T follicular helper cell (primary cell): ENCODE measurements at regions not wholly inside any gene's neighbourhood (a gene's known extent, or its start where the extent isn't known, plus 50 kb on each side); places are given as distances from the start of the nearest gene placed in this dataset.
"Not testable (repeated sequence)": the region's sequence is repeated elsewhere in the genome, so short reads cannot be mapped to it uniquely, and the experiment has no call there.

Experiments used
- DNase-seq: peaks from one replicate; pipeline ENCODE4 v3.0.0-alpha.2; 2020; ENCODE audit warnings: low read depth

DNA sequence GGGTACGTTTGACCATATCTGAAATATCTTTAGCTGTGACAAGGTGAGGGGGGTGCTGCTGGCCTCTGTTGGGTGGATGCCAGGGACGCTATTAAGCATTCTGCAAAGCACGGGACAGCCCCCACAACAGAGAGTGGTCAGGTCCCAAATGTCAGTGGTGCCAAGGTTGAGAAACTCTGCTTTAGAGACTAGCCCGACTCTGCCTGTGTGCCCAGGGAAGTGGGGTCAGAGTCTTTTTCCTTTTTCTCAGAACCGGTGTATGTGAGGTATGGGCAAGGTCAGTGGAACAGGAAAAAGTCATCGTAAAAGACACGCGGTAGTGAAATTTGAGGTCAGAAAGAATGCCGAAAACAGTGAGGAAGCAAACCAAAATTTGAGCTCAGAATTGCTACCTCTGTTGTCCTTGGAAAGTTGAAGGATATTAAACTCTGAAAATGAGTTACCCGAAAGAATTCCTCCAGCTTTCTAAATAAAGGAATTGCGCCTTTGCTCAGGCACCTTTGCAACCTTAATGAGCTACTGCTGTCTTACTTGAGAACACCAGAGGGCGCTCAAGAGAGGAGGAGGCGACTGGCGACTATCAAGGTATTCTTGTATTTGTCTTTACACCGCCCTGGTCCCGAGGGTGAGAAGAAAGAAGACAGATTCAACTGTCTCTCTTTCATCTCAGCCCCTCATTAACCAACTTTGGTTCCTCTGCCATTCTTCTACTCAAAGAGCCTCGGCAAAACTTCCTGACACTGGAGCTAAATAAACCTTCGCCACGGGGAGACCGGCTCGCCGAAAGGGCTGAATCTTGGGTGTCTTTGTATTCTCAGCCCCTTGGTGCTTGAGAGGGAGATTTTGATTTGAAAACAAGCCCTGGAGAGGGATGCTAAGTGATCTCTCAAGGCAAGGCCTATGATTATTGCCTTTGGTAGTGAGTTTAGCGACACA, 85.4 kb upstream of the OLIG2 start:
- no peak for DNase-seq

DNA sequence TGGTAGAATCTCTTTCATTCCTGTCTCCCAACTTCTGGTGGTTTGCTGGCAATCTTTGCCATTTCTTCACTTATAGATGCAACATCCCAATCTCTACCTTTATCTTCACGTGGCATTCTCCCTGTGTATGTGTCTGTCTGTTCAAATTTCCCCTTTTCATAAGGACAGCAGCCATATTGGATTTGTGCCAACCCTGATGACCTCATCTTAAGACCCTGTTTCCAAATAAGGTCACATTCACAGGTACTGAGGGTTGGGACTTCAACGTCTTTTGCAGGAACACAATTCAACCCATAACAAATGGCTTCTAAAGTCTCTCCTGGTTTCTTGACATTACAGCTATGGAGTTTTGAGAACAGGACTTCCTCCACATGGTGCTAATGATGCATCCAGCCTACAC, 84.5 kb upstream of the OLIG2 start:
- DNase-seq = no peak

DNA sequence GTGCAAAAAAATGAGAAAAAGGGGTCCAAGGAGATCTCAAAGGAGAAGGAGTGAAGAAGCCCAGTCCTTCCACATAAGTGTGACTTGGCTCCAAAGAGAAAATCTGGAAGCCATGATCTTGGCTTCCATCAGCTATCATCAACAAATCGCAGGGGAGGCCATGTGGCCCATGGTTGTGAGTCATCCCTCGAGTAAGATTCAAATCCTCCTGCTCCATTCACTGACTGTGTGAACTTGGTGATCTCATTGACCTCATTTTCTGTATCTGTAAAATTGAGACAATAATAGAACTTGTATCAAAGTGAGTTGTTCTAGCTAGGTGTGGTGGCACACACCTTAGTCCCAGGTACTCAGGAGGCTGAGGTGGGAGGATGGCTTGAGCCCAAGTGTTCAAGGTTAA, 79.1 kb upstream of the OLIG2 start:
- DNase-seq = no peak

DNA sequence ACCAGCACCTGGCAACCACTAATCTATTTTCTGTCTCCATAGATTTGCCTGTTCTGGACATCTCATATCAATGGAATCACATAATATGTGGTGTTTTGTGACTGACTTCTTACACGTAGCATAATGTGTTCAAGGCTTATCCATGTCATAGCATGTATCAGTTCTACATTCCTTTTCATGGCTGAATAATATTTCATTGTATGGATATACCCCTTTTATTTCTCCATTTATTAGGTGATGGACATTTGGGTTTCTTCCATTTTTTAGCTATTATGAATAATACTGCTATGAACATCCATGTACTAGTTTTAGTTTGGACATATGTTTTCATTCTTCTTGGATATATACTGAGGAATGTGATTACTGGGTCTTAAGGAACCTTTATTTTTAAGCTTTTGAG, 78.0 kb upstream of the OLIG2 start:
- no peak for DNase-seq

DNA sequence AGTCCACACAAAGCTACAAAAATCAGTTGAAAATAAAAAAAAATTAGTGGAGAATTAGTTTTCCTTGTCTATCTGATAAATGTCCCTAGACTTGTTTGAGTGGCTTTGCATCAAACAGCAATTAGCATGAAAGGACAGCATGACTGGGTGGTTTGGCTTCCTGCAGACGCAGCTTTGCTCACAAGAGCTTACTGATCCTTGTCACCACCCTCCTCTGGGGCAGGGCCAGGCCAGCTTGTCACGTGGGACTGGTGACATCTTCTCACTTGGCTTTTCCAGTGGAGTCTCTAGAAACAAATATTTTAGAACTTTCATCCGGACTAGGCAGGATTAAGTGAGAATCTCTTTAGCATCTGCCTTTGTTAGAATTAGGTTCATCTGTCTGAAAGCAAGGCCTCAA, 76.0 kb upstream of the OLIG2 start:
- no peak for DNase-seq

DNA sequence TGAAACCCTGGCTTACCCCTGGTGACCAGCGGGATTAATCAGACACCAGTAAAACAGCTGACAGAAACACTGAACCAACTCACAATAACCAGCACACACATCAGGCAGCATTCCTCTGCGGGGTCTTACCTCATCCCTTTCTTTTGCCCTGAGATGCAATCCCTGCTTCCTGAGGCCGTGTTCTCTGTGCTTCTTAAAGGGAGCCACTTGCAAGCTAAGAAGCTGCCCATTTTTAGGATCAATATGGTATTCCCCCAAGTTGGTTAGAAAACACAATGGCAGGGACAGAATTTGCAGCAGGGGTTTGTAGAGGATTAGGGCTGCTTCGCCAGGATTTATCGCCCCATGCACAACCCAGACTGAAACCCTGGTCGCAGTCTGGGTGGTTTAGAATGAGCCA, 74.7 kb upstream of the OLIG2 start:
- DNase-seq = no peak

DNA sequence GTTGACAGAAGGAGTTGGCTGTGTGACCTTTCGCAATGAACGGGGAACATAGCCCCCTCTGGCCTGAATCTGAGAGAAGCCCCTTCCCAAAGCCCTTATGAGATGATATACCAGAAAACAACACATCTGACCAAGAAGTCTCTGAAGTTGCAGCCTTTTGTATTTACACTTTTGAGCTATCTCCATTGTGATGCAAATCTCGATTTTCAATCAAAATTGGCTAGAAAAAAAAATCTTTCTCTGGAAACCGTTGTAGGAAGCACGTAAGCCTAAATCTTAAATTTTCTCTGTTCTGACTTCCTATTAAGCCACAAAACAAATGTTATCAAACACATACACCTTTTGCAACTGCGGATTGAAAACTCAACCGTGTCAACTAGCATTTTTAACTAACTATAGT, 71.4 kb upstream of the OLIG2 start:
- no peak for DNase-seq

DNA sequence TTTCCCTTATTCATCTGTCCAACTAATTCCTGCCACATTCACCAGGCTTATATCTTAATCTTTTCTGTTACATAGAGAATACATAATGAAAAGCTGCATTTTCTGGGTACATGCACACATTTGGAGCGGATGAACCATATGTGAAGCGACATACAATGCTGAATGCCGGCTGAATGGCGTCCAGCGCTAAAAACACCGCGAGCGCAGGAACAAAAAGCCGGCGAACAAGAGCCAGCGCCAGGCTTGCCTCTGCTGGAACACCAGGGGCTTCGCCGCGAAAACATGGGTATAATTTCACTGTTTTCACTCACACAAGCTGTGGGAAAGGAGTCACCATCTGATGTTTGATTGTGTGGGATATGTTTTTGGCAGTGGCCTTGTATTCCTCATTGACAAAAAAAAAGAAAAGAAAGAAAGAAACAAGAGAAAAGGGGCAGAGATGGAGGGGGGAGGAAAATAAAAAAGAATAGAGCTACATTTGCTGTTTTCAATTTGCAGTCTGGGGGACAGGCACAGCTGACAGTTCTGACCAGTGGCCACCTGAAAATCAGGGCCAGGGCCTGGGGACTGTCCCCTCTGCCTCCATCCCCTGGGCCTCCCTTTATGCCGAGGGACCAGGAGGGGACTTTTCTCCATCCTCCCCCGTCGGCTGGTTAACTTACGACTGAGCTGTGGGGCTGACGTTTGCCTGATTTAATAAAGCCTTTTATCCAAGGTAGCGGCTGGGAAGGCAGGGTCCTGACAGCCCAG, 70.2 kb upstream of the OLIG2 start:
- DNase-seq = no peak

DNA sequence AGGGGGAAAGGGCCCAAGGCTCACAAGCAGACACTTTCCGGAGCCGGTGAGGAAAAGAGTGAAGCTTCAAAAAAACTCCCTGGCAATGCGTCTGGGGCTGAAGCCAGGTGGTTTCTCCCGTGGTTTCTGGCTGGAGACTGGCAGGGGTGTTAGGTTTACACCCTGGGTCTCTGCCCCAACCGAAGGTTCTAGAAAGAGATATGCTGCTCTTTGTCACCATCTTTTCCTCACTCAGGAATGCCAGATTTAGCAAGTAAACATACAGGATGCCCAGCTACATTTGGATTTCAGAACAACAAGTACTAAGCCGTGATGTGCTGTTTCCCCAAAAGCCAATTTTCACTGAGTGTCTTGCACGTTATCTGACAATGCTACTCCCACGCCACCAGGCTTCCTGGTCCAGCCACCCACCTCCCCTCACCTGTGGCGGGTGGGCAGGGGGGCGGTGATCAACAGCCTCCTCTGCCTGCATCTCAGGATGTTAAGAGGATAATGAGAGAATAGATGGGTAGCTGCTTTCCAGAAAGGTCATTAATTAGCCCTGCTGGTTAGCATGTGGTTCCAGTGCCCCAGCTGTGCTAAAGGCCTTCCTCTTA, 69.6 kb upstream of the OLIG2 start:
- no peak for DNase-seq

DNA sequence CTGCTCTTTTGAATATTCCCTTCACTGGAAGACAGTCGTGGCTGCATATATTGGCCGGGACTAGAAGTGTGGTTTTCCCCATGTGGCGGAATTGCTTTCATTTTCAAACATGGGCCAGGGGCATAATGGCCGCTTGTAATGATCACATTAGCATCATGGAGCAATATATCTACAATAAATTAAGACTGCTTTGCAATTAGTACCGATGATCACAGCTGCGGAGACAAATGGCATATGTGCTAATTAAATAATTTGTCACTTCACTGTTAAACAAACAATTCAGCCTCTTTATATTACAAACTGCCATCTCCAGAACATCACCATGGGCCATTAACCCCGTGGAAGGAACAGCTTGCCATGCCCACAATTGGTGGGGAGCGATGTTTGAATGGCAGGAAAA, 68.2 kb upstream of the OLIG2 start:
- DNase-seq = no peak

DNA sequence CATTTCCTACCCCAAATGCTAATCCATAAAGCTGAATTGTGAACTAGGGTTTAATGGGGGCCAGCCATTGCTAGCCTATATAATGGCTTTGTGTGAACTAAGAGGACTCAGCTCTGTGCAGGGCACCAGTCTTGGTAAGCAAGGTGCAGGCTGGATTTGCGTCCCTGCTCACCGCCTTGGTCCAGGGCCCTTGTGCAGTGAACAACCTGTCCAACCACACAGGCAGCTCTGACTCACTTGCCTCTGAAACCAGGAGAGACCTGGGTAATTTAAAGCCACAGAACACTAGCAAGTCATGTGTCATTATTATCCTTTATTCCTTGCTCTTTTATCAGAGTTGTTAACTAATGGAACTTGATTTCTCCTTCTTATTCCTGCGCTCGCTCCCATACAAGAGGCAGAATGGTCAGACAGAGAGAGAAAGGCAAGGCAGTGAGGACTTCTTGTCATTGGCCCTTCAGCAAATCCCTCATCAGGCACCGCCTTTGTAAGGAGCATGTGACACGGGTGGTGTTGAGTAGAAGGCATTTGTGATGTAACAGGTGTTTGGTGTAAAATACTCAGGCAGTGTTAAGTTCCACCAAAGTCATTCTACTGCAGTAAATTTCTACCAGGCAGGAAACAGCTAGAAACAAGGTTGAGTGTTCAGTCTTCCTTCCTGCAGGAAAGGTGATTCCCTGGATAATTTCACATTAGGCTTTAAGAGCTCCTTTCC, 67.3 kb upstream of the OLIG2 start:
- no peak for DNase-seq

DNA sequence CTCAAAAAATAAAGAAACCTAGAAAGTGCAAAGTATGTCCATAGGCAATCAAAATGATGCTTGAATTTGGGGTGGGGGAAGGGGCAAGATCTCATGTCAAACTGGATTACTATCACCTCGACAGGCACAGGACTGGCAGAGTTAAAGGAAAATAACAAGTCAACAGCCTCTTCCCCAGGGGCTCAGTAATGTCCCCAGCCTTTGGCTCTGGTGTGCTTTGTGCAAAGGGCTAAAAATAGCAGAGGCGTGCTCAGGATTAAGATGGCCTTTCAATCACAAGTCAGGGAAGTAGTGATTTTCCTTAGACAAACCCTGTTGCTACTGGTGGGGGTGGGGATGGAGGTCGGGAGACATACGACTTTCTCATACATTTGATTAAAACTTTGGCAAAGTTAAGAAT, 63.5 kb upstream of the OLIG2 start:
- no peak for DNase-seq

DNA sequence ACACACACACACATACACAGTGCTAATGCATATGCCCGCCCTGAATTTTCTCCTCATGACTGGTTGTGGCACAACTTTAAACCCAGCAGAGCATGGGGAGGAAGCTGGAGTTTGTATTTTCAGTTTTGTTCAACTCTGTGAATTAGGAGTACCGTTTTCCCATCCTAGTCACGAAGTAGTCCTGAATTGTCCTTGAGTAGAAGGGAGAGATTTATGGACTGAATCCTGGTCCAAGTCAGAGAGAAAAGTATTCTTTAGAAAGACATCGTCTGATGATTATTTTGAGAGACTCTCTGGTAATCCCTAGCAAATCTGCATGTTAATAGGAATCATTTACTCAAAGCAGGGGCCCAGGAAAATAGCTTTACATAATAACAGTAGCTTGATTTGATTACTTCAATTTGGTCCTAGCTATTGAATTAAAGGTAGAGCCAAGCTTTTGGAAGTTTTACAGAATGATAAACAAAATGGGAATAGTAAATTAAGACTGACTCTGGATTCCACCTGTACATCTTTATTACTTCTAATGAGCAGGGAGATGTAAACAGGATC, 60.5 kb upstream of the OLIG2 start:
- DNase-seq = no peak

DNA sequence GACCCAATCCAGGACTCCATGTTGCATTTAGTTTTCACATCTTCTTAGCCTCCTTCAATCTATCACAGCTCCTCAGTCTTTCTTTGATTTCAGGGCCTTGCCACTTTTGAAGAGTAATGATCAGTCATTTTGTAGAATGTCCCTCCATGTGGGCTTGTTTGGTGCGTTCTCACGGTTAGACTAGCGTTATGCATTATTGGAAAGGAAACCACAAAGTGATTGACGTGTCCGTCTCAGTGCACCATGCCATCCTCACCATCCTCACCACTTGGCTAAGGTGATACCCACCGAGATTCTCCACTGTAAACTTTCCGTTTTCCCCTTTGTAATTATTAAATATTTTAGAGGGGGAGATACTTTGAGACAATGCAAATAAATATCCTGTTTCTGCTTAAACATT, 59.6 kb upstream of the OLIG2 start:
- DNase-seq = no peak

DNA sequence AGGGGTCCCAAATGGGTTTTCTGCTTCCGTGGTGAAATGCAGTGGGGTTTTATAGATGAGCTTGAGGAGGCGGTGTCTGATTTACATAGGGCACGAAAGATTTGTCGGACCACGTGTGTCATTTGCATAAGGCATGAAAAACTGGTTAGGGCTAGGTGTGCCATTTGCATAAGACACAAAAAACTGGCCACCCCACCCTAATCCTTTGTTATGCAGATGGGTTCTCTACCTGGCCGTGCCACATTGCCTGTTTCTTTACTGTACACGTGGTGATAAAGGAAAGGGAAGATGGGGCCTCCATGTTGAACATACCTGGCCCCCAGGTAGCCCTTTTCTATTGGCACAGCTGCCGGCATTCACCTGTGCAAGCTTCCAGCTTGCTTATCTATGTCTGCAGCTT, 57.6 kb upstream of the OLIG2 start:
- DNase-seq = not testable (repeated sequence)

DNA sequence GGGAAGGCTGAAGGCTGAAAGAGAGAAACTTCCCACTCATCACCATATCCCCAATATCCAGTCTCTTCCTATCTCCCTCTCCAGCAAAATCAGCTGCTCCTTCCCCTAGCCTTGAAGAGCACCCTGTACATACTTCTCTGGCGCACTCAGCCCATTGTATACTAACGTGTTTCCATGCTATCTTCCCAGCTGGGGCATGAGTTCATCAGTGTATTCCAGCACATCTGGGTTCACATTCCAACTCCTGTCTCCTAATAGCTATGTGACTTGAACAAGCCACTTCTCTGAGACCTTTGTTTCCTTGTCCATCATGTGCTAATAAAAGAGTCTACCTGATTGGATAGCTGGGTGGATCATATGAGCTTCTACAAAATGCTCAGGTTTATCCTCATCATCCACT, 51.1 kb upstream of the OLIG2 start:
- DNase-seq = no peak

DNA sequence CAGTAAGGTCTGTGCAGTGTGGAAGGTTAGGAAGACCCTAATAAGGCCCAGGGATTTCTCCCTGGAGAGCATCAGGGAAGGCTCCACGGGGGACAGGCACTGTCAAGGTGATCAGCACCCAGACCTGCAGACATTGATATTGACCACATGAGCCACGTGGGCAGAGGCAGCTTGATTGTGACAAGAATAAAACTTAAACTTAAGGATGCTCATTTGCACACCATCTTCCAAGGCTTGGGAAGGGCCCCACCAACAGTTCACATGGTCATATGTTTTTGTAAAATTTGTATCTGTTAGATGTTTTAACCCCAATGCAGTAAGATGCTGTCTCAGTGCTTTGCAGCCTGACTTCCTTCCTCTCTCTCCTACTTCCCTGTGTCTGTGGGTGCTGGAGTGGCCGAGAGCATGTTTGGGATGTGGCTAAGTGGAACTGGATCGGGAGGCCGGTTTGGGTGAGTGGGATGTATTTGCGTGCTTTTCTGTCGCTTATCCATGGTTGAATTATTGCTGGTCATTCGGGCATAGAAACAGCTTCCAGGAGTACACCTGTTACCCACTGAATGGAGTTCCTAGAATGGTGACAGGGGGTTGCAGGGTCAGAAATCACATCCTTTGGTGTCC, 49.8 kb upstream of the OLIG2 start:
- DNase-seq = no peak
